HG03439 (cell line): ENCODE measurements at regions not wholly inside any gene's neighbourhood (a gene's known extent, or its start where the extent isn't known, plus 50 kb on each side); places are given as distances from the start of the nearest gene placed in this dataset.
A peak's percentile ranks its signal among the peaks of the same experiment; 100 is the strongest.

Experiments
- ATAC-seq: cut with Tn5 transposase; IDR thresholded peaks from one replicate; pipeline ENCODE4 v1.9.1; 2021; ENCODE audit warnings: mild to moderate bottlenecking, moderate library complexity; ENCODE audit not compliant: unreplicated experiment

- no peak for ATAC-seq
These were observed 128.6 kb upstream of the HS3ST5 start for GRCh38 chr6:114471450-114471849.

DNA sequence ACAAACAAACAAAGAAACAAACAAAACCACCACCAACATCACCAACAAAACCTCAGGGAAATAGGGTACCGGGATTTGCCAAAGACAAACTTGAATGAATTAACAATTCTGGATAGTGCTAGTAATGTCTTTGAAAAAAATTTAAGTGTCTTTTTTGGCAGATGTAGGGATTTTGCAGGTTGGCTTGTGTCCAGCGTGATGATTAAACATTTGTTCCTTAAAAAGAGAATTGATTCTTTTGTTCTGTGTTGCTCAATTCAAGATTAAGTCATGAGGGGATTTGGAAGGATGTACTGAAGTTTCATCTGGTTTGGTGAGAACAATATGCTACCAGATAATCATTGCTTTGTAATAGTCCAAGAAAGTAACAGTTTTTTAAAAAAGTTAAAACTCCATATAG lies 125.1 kb upstream of the HS3ST5 start:
- ATAC-seq: no peak

DNA sequence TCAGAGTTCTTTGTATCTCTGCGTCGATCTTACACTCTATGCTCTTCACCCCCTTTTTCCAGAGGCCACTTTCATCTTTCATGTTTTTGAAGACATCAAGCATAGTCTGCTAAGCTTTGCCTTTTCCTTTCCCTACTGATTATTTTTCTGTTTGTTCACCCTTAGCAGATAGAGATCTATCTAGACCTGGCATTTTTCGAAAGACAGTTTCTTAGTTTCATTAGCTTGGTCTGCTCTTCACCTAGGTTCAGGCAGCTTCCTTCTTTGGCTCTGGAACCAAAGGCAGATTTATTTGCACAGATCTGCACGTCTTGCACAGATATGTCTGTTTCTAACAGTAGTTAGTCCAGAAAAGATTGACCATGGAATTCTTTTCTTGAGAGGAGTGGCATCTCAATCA lies 122.7 kb upstream of the HS3ST5 start:
- no peak for ATAC-seq

DNA sequence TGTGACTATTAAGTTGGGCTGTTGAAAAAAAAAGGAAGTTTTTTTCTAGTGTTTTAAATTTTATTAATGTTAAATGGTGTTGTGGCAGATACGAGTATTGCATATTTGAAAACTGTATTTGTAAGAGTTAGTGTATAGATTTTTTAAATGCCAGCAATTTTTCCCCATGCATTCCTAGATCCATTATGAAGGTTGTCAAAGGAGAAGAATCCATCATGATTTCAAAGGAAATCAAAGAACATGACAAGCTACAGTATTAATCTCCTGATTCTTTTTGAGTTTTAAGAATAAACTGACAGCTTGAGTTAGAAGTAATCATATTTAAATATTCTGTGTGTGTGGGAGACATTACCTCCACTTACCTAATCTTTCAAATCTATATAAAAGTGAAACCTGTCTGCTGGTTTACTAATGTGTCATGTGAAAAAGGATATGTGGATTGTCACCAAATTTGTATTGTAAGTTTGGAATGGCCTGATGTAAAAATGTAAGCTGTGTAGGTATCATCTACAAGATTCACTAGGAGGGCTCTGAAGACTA lies 111.0 kb upstream of the HS3ST5 start:
- no peak for ATAC-seq

DNA sequence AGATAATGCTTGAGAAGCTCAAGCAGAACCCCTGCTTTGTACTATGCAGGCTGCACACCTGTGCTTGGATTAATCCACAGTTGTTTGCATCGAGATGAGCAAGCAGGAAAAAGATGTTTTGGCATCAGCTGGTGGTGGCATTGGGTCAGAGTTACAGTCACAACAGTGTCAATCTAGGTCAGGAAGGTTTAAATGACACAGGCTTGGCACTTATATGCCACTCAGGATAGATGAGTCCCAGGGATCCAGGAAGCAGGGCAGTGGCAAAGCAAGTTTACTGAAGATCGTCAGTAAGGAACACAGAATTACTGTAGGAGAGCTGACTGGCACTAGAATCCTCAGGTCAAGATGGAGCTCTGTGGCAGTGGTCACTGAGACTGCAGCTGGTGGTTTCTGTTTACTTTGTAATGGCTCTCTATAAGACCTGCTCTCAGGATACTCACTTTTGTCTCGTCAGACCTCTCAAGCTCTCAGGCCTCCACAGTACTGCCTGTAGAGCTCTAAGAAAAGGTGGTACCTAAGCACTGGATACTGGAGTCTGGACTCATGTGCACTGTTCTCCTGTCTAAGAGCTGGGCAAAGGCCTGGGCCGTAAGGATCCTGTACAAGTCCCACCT lies 110.1 kb upstream of the HS3ST5 start:
- ATAC-seq: no peak

GRCh38 chr6:114450631-114451030 lies 107.8 kb upstream of the HS3ST5 start:
- no peak for ATAC-seq

DNA sequence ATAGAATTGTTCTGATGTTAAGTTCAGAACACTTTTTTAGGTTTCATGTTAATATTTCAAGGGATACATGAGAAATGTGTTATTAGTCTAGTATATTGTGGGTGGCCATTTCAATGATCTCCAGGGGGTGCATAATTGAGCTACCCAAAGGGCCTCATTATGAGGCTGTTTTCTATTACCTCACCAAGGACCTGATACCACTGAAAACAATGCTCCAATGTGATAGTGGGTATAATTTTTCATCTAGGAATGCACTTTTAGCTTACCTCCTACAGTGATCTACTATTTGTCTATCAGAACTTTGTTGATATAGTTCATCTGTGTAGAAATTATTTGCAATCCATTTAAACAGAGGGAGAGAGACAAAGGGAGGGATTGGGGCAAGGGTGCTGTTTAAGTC lies 106.8 kb upstream of the HS3ST5 start:
- ATAC-seq: no peak

- ATAC-seq: no peak
These were observed 103.5 kb upstream of the HS3ST5 start for GRCh38 chr6:114446342-114446741.

- no peak for ATAC-seq
These were observed 103.0 kb upstream of the HS3ST5 start for GRCh38 chr6:114445846-114446245.

DNA sequence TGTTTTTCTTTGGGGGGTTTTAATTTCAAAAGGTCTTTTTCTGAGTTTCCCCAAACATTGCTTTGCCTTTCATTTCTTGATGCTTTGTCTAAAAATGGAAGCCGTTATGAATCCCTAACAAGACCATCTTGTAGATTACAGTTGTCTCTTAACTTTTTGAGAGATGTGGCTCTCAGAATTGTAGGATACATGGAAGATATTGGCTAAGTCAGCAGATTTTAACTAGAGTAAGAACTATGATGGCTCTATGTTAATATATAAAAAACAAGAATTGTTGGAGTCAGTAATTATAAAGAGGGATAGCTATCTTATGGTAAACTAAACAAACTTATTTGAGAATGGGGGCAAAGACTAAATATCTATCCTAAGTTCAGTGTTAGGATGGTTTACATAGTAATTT lies 96.6 kb upstream of the HS3ST5 start:
- no peak for ATAC-seq

DNA sequence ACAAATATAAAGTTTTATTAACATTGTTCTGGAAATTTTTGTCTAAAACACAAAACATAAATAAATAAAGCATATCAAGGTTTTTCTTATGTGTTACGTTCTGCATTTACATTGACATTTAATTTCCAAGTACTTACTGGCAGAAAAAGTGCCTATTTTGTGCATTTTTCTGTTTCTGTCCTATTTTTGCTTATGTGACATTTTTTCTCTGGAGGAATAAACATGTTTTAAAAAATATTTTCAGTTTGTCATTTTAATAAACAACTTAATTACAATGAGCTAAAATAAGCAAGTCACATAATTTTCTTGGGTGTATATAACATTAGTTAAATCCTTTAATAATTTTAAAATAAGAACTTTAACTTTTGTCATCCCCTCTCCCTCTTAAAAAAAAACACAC lies 94.4 kb upstream of the HS3ST5 start:
- ATAC-seq: no peak

- ATAC-seq: no peak
These were observed 93.9 kb upstream of the HS3ST5 start for GRCh38 chr6:114436691-114437090.

DNA sequence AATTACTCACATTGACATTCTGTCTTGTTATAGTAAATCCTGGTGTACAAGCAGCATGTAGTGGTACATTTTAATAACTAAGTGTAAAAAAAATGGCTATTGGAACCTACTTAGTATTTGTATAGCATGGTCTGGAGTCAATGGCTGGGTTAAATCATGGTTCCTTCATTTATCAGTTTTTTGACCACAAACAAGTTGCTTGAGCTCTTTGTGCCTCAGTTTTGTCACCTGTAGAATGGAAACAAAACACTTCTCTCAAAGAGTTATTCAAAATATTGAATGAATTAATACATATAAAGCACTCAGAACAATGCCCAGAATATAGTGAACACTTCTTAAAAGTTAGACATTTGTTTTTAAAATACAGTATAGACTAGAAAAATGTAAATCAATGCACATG lies 93.2 kb upstream of the HS3ST5 start:
- no peak for ATAC-seq

- ATAC-seq: no peak
These were observed 89.6 kb upstream of the HS3ST5 start for GRCh38 chr6:114432400-114432799.

GRCh38 chr6:114431641-114432040 lies 88.8 kb upstream of the HS3ST5 start:
- no peak for ATAC-seq

- ATAC-seq: no peak
These were observed 87.8 kb upstream of the HS3ST5 start for GRCh38 chr6:114430534-114431124.

DNA sequence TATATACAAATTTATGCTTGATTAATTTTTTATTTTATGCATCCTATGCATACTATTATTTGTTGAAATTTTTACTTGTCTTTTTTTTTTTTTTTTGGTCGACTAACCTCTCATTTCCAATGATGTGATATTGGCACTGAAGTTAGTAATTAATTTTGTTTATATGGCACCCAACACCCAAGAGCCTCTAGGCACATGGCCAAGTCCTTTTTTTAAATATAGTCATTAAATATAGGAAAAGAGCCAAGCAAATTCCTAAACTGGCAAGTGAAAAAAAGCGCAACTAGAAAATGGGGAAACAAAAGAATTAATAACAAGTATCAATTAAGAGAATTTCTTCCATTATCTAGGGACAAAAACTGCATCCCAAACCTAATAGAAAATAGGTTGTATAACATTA lies 85.5 kb upstream of the HS3ST5 start:
- no peak for ATAC-seq

DNA sequence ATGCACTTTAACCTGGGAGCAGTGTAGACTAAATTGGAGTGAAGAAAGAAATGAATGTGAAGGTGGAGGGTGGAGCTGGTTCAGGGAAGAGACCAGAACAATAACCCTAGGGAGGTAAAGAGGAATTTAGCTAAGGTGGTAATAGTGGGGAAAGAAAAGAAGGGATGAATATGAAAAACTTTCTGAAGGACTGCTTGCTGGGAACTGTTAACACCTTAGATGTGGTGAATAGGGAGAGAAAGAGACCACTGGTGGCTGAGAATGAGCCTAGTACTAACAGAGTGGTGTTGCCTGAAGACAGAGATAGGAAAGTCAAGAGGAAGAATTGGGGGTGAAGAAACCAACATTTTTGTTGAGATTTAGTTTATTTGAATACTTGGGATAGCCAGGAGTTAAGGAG lies 78.4 kb upstream of the HS3ST5 start:
- ATAC-seq: no peak

DNA sequence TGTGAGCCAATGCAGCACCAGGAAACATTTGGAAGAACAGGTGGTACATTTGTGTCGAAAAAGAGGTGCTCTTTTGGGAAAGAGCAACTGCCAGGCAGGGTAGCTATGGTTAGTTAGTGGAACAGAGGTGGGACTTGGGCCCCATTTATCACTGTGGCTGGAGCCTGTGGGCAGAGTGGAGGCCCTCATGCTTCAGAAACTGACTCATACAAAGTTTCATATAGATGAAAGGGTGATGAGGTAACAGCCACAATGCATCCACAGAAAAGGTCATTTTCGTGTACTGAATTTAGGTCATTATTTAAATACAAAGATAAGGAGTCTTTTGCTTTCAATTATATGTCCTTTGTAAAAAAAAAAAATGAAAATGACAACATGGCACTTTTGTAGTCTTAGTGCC lies 76.4 kb upstream of the HS3ST5 start:
- ATAC-seq: peak; percentile 100

DNA sequence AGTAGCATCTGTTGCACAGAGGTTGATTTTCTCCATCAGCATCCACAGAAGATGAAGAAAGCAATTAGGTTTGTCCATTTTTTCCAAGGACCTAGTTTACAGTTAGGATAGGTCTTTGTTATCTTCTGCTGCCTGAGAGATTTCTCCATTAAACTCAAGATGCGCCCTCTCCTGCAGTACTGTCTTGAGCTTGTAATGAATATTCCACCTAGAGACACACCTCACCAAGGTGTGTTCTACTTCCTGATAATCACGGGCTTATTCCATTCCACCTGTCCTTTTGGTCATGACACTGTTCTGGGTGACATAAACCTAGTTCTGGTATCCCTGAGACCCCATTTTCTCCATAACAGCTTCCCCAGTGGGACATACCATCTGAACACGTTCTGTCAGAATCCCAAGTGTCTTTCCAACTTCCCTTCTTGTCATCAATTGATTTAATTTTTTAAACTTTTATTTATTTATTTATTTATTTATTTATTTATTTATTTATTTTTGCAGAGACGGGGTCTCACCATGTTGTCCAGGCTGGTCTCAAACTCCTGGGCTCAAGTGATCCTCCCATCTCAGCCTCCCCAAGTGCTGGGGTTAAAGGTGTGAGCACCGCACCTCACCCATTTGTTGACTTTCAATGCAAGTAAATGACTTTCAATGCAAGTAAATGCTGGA lies 75.6 kb upstream of the HS3ST5 start:
- no peak for ATAC-seq

DNA sequence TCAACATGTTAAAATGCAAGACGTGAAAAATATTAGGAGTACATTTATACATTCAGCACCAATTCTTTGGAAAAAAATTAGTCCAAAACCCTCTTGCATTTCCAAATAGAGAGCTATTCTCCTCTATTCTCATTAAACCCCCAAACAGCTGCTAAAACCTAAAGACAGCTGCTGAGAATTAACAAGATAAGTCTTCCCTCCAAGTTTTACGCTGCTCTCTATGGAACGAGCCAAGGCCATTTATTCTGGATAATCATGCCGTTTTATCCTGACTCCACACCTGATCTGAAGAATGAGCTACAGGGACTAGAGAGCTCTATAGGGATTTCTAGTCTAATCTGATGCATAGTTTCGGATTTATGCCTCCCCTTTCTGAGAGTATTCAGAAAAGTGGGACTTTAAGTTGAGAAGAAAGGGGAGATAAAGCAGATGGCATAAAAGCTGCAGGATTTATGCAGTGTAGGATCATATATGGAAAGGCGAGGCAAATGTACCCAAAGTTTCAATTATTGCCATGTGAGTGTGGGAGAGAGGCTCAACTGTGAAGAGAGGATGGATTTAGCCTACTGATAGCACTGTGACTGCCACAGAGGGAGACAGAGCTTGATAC lies 64.7 kb upstream of the HS3ST5 start:
- no peak for ATAC-seq
